CD14-positive monocyte (primary cell): ENCODE measurements at regions not wholly inside any gene's neighbourhood (a gene's known extent, or its start where the extent isn't known, plus 50 kb on each side); places are given as distances from the start of the nearest gene placed in this dataset.

ENCODE experiments used
- DNase-seq, 3 donors: peaks; one replicate each; pipeline ENCODE4 v3.0.0-alpha.2; 2011 to 2022
- H2AFZ ChIP-seq: 2 replicates; pipeline ENCODE4 v1.6.0; 2012; ENCODE audit warnings: mild to moderate bottlenecking, low read depth, low read length, inconsistent platforms; ENCODE audit not compliant: insufficient read depth, poor library complexity, severe bottlenecking
- H3K27ac ChIP-seq, 2 donors: 1 replicate in 1 of 2; 2 replicates in 1 of 2; pipeline ENCODE4 v1.5.1; 2012 to 2013; ENCODE audit warnings: low read length in 2 of 2, control low read depth in 1 of 2, inconsistent platforms in 1 of 2, low read depth in 1 of 2, mild to moderate bottlenecking in 1 of 2
- H3K27me3 ChIP-seq, 2 donors: one replicate each; pipeline versions ENCODE4 v1.6.0 to v1.6.1; 2011 to 2013; ENCODE audit warnings: low read length in 2 of 2; ENCODE audit not compliant: control insufficient read depth in 2 of 2, insufficient read depth in 2 of 2
- H3K36me3 ChIP-seq, 2 donors: replicated peaks in 1 of 2; 1 replicate in 1 of 2; 2 replicates in 1 of 2; pipeline versions ENCODE4 v1.5.1 to v1.6.1; 2012 to 2013; ENCODE audit warnings: low read length in 2 of 2, control low read depth in 1 of 2, inconsistent platforms in 1 of 2, mild to moderate bottlenecking in 1 of 2; ENCODE audit not compliant: insufficient read depth in 2 of 2, control insufficient read depth in 1 of 2
- H3K4me1 ChIP-seq, 2 donors: 1 replicate in 1 of 2; 2 replicates in 1 of 2; pipeline versions ENCODE4 v1.5.1 to v1.6.1; 2012 to 2013; ENCODE audit warnings: low read length in 2 of 2, control low read depth in 1 of 2, inconsistent platforms in 1 of 2, mild to moderate bottlenecking in 1 of 2, moderate library complexity in 1 of 2; ENCODE audit not compliant: insufficient read depth in 2 of 2, control insufficient read depth in 1 of 2
- H3K4me2 ChIP-seq: replicated peaks from 2 replicates; pipeline ENCODE3; 2012; ENCODE audit warnings: low read length, moderate library complexity, mild to moderate bottlenecking; ENCODE audit not compliant: poor library complexity, severe bottlenecking; ENCODE audit errors: extremely low read depth
- H3K4me3 ChIP-seq, 3 experiments: fragments of 200-600 bp in 1 of 3; sonication (generic) in 1 of 3; replicated peaks in 1 of 3; 1 replicate in 2 of 3; 2 replicates in 1 of 3; pipeline ENCODE4 v1.5.1; 2011 to 2013; ENCODE audit warnings: low read length in 3 of 3, mild to moderate bottlenecking in 3 of 3, control low read depth in 2 of 3, low read depth in 2 of 3, inconsistent platforms in 1 of 3, moderate library complexity in 1 of 3
- H3K79me2 ChIP-seq: 2 replicates; pipeline ENCODE4 v1.6.0; 2012; ENCODE audit warnings: mild to moderate bottlenecking, control low read depth, inconsistent platforms, low read length, moderate library complexity; ENCODE audit not compliant: insufficient read depth
- H3K9ac ChIP-seq: 2 replicates; pipeline ENCODE4 v1.6.0; 2017; ENCODE audit warnings: low read length, mild to moderate bottlenecking; ENCODE audit not compliant: insufficient read depth, poor library complexity, severe bottlenecking
- H3K9me3 ChIP-seq, 2 donors: replicated peaks in 1 of 2; 1 replicate in 1 of 2; 2 replicates in 1 of 2; pipeline versions ENCODE4 v1.5.1 to v1.6.1; 2012 to 2013; ENCODE audit warnings: low read length in 2 of 2, control low read depth in 1 of 2; ENCODE audit not compliant: control insufficient read depth in 1 of 2, insufficient read depth in 1 of 2
- H4K20me1 ChIP-seq: 2 replicates; pipeline ENCODE4 v1.6.0; 2012; ENCODE audit warnings: mild to moderate bottlenecking, low read length, control low read depth, moderate library complexity; ENCODE audit not compliant: insufficient read depth
- H3K27ac Mint-ChIP-seq, 7 donors: one replicate each; pipeline ENCODE4 v1.8.0; 2020; ENCODE audit warnings: mild to moderate bottlenecking in 7 of 7, mixed read lengths in 7 of 7, moderate library complexity in 6 of 7, inconsistent platforms in 2 of 7
- H3K27me3 Mint-ChIP-seq, 3 donors: one replicate each; pipeline ENCODE4 v1.8.0; 2021 to 2022; ENCODE audit warnings: low read depth in 3 of 3, mild to moderate bottlenecking in 3 of 3, mixed read lengths in 3 of 3, moderate library complexity in 3 of 3, inconsistent platforms in 1 of 3
- H3K36me3 Mint-ChIP-seq, 2 donors: one replicate each; pipeline ENCODE4 v1.8.0; 2020; ENCODE audit warnings: mixed read lengths in 2 of 2, inconsistent platforms in 1 of 2, mild to moderate bottlenecking in 1 of 2
- H3K4me1 Mint-ChIP-seq: one replicate; pipeline ENCODE4 v1.8.0; 2020; ENCODE audit warnings: mild to moderate bottlenecking, mixed read lengths
- H3K4me3 Mint-ChIP-seq, 2 donors: one replicate each; pipeline ENCODE4 v1.8.0; 2020; ENCODE audit warnings: mild to moderate bottlenecking in 2 of 2, mixed read lengths in 2 of 2, moderate library complexity in 1 of 2
- H3K9me3 Mint-ChIP-seq, 7 donors: one replicate each; pipeline ENCODE4 v1.8.0; 2020 to 2022; ENCODE audit warnings: mixed read lengths in 7 of 7, mild to moderate bottlenecking in 6 of 7, moderate library complexity in 6 of 7, inconsistent platforms in 2 of 7
- CTCF ChIP-seq: fragments of 200-600 bp; IDR thresholded peaks from one replicate; pipeline ENCODE4 v1.8.0; 2022; ENCODE audit warnings: antibody characterized with exemption, mild to moderate bottlenecking
- WGBS: methylation state at CpG from one replicate; pipeline ENCODE4 v1.1.5; 2013; ENCODE audit warnings: missing lambda C conversion rate; ENCODE audit not compliant: insufficient coverage; 5-methylcytosine and 5-hydroxymethylcytosine counted together
- intact Hi-C, 2 donors: fragments of 100-400 bp; cut with micrococcal nuclease; formaldehyde crosslinking; loops; one replicate each; pipeline versions ENCODE4 v1.15.0 to v1.15.1; 2023

- H3K4me3 ChIP-seq: no peak overlapping the region
- Mint-ChIP-seq H3K27me3 (no peaks in the 10 kb centered on the region), H3K9me3 (peaks cover 0 to 17% (median 8%) of the 10 kb centered on the region in 7 donors), H3K27ac (no peak overlapping the region), H3K4me1 (no peaks in the 10 kb centered on the region), H3K4me3 (no peak overlapping the region), H3K36me3 (no peaks in the 10 kb centered on the region)
- H2AFZ ChIP-seq: no peak overlapping the region
- H3K9ac ChIP-seq: no peak overlapping the region
- intact Hi-C loops: no loop called here
- no peak for DNase-seq
- no peaks in the 10 kb centered on the region for H3K79me2 ChIP-seq
- TF ChIP-seq CTCF: no peak
- no peaks in the 10 kb centered on the region for H3K27me3 ChIP-seq
- H3K9me3 ChIP-seq: peaks cover 0 to 2% of the 10 kb centered on the region in 2 donors
- no peaks in the 10 kb centered on the region for H3K4me1 ChIP-seq
- no CpG with 5 or more reads among the region's 1 CpG for WGBS
- no peak overlapping the region for H3K4me2 ChIP-seq
- no peaks in the 10 kb centered on the region for H3K36me3 ChIP-seq
- no peaks in the 10 kb centered on the region for H4K20me1 ChIP-seq
- H3K27ac ChIP-seq: no peak overlapping the region
These were observed 229.9 kb upstream of the GADL1 start for GRCh38 chr3:31124373-31124772.

GRCh38 chr3:31125413-31126020, 231.1 kb upstream of the GADL1 start:
- Mint-ChIP-seq H3K4me3 (no peak overlapping the region), H3K27ac (peak overlapping the region in 1 of 7 donors; percentile 0), H3K4me1 (no peaks in the 10 kb centered on the region), H3K27me3 (no peaks in the 10 kb centered on the region), H3K9me3 (peaks cover 0 to 17% (median 8%) of the 10 kb centered on the region in 7 donors), H3K36me3 (no peaks in the 10 kb centered on the region)
- intact Hi-C loops: no loop called here
- Histone ChIP-seq H4K20me1 (no peaks in the 10 kb centered on the region), H3K79me2 (no peaks in the 10 kb centered on the region), H3K9ac (no peak overlapping the region), H3K4me3 (no peak overlapping the region), H3K4me1 (no peaks in the 10 kb centered on the region), H3K4me2 (no peak overlapping the region), H3K9me3 (peaks cover 0 to 2% of the 10 kb centered on the region in 2 donors), H3K27ac (no peak overlapping the region), H3K36me3 (no peaks in the 10 kb centered on the region), H3K27me3 (no peaks in the 10 kb centered on the region), H2AFZ (no peak overlapping the region)
- no peak for TF ChIP-seq CTCF
- DNase-seq: no peak
- WGBS: no CpG with 5 or more reads among the region's 4 CpGs
